CD14-positive monocyte (primary cell): ENCODE measurements at regions not wholly inside any gene's neighbourhood (a gene's known extent, or its start where the extent isn't known, plus 50 kb on each side); places are given as distances from the start of the nearest gene placed in this dataset.

Source experiments
- DNase-seq, 3 donors: peaks; one replicate each; pipeline ENCODE4 v3.0.0-alpha.2; 2011 to 2022
- H2AFZ ChIP-seq: 2 replicates; pipeline ENCODE4 v1.6.0; 2012; ENCODE audit warnings: mild to moderate bottlenecking, low read depth, low read length, inconsistent platforms; ENCODE audit not compliant: insufficient read depth, poor library complexity, severe bottlenecking
- H3K27ac ChIP-seq, 2 donors: 1 replicate in 1 of 2; 2 replicates in 1 of 2; pipeline ENCODE4 v1.5.1; 2012 to 2013; ENCODE audit warnings: low read length in 2 of 2, control low read depth in 1 of 2, inconsistent platforms in 1 of 2, low read depth in 1 of 2, mild to moderate bottlenecking in 1 of 2
- H3K27me3 ChIP-seq, 2 donors: one replicate each; pipeline versions ENCODE4 v1.6.0 to v1.6.1; 2011 to 2013; ENCODE audit warnings: low read length in 2 of 2; ENCODE audit not compliant: control insufficient read depth in 2 of 2, insufficient read depth in 2 of 2
- H3K36me3 ChIP-seq, 2 donors: replicated peaks in 1 of 2; 1 replicate in 1 of 2; 2 replicates in 1 of 2; pipeline versions ENCODE4 v1.5.1 to v1.6.1; 2012 to 2013; ENCODE audit warnings: low read length in 2 of 2, control low read depth in 1 of 2, inconsistent platforms in 1 of 2, mild to moderate bottlenecking in 1 of 2; ENCODE audit not compliant: insufficient read depth in 2 of 2, control insufficient read depth in 1 of 2
- H3K4me1 ChIP-seq, 2 donors: 1 replicate in 1 of 2; 2 replicates in 1 of 2; pipeline versions ENCODE4 v1.5.1 to v1.6.1; 2012 to 2013; ENCODE audit warnings: low read length in 2 of 2, control low read depth in 1 of 2, inconsistent platforms in 1 of 2, mild to moderate bottlenecking in 1 of 2, moderate library complexity in 1 of 2; ENCODE audit not compliant: insufficient read depth in 2 of 2, control insufficient read depth in 1 of 2
- H3K4me2 ChIP-seq: replicated peaks from 2 replicates; pipeline ENCODE3; 2012; ENCODE audit warnings: low read length, moderate library complexity, mild to moderate bottlenecking; ENCODE audit not compliant: poor library complexity, severe bottlenecking; ENCODE audit errors: extremely low read depth
- H3K4me3 ChIP-seq, 3 experiments: fragments of 200-600 bp in 1 of 3; sonication (generic) in 1 of 3; replicated peaks in 1 of 3; 1 replicate in 2 of 3; 2 replicates in 1 of 3; pipeline ENCODE4 v1.5.1; 2011 to 2013; ENCODE audit warnings: low read length in 3 of 3, mild to moderate bottlenecking in 3 of 3, control low read depth in 2 of 3, low read depth in 2 of 3, inconsistent platforms in 1 of 3, moderate library complexity in 1 of 3
- H3K79me2 ChIP-seq: 2 replicates; pipeline ENCODE4 v1.6.0; 2012; ENCODE audit warnings: mild to moderate bottlenecking, control low read depth, inconsistent platforms, low read length, moderate library complexity; ENCODE audit not compliant: insufficient read depth
- H3K9ac ChIP-seq: 2 replicates; pipeline ENCODE4 v1.6.0; 2017; ENCODE audit warnings: low read length, mild to moderate bottlenecking; ENCODE audit not compliant: insufficient read depth, poor library complexity, severe bottlenecking
- H3K9me3 ChIP-seq, 2 donors: replicated peaks in 1 of 2; 1 replicate in 1 of 2; 2 replicates in 1 of 2; pipeline versions ENCODE4 v1.5.1 to v1.6.1; 2012 to 2013; ENCODE audit warnings: low read length in 2 of 2, control low read depth in 1 of 2; ENCODE audit not compliant: control insufficient read depth in 1 of 2, insufficient read depth in 1 of 2
- H4K20me1 ChIP-seq: 2 replicates; pipeline ENCODE4 v1.6.0; 2012; ENCODE audit warnings: mild to moderate bottlenecking, low read length, control low read depth, moderate library complexity; ENCODE audit not compliant: insufficient read depth
- H3K27ac Mint-ChIP-seq, 7 donors: one replicate each; pipeline ENCODE4 v1.8.0; 2020; ENCODE audit warnings: mild to moderate bottlenecking in 7 of 7, mixed read lengths in 7 of 7, moderate library complexity in 6 of 7, inconsistent platforms in 2 of 7
- H3K27me3 Mint-ChIP-seq, 3 donors: one replicate each; pipeline ENCODE4 v1.8.0; 2021 to 2022; ENCODE audit warnings: low read depth in 3 of 3, mild to moderate bottlenecking in 3 of 3, mixed read lengths in 3 of 3, moderate library complexity in 3 of 3, inconsistent platforms in 1 of 3
- H3K36me3 Mint-ChIP-seq, 2 donors: one replicate each; pipeline ENCODE4 v1.8.0; 2020; ENCODE audit warnings: mixed read lengths in 2 of 2, inconsistent platforms in 1 of 2, mild to moderate bottlenecking in 1 of 2
- H3K4me1 Mint-ChIP-seq: one replicate; pipeline ENCODE4 v1.8.0; 2020; ENCODE audit warnings: mild to moderate bottlenecking, mixed read lengths
- H3K4me3 Mint-ChIP-seq, 2 donors: one replicate each; pipeline ENCODE4 v1.8.0; 2020; ENCODE audit warnings: mild to moderate bottlenecking in 2 of 2, mixed read lengths in 2 of 2, moderate library complexity in 1 of 2
- H3K9me3 Mint-ChIP-seq, 7 donors: one replicate each; pipeline ENCODE4 v1.8.0; 2020 to 2022; ENCODE audit warnings: mixed read lengths in 7 of 7, mild to moderate bottlenecking in 6 of 7, moderate library complexity in 6 of 7, inconsistent platforms in 2 of 7
- CTCF ChIP-seq: fragments of 200-600 bp; IDR thresholded peaks from one replicate; pipeline ENCODE4 v1.8.0; 2022; ENCODE audit warnings: antibody characterized with exemption, mild to moderate bottlenecking
- WGBS: methylation state at CpG from one replicate; pipeline ENCODE4 v1.1.5; 2013; ENCODE audit warnings: missing lambda C conversion rate; ENCODE audit not compliant: insufficient coverage; 5-methylcytosine and 5-hydroxymethylcytosine counted together
- intact Hi-C, 2 donors: fragments of 100-400 bp; cut with micrococcal nuclease; formaldehyde crosslinking; loops; one replicate each; pipeline versions ENCODE4 v1.15.0 to v1.15.1; 2023

GRCh38 chr2:189231719-189232323 lies 52.3 kb upstream of the COL5A2 start:
- no peak overlapping the region for H3K4me2 ChIP-seq
- H3K36me3 ChIP-seq: no peaks in the 10 kb centered on the region
- intact Hi-C loops: no loop called here
- H3K27ac ChIP-seq: no peak overlapping the region
- Mint-ChIP-seq H3K36me3 (no peaks in the 10 kb centered on the region), H3K4me3 (no peak overlapping the region), H3K4me1 (no peaks in the 10 kb centered on the region), H3K27me3 (peaks cover 0 to 2% (median 0%) of the 10 kb centered on the region in 3 donors), H3K9me3 (no peaks in the 10 kb centered on the region), H3K27ac (no peak overlapping the region)
- H3K4me1 ChIP-seq: no peaks in the 10 kb centered on the region
- no peak overlapping the region for H3K9ac ChIP-seq
- H4K20me1 ChIP-seq: no peaks in the 10 kb centered on the region
- no peak for TF ChIP-seq CTCF
- H3K79me2 ChIP-seq: no peaks in the 10 kb centered on the region
- WGBS: 81% methylated on average over 2 of the region's 3 CpGs
- H3K4me3 ChIP-seq: no peak overlapping the region
- H3K9me3 ChIP-seq: no peaks in the 10 kb centered on the region
- H3K27me3 ChIP-seq: no peaks in the 10 kb centered on the region
- H2AFZ ChIP-seq: no peak overlapping the region
- DNase-seq: no peak

- Mint-ChIP-seq H3K4me3 (no peak overlapping the region), H3K27ac (no peak overlapping the region), H3K9me3 (no peaks in the 10 kb centered on the region), H3K4me1 (no peaks in the 10 kb centered on the region), H3K36me3 (no peaks in the 10 kb centered on the region), H3K27me3 (peaks cover 0 to 2% (median 0%) of the 10 kb centered on the region in 3 donors)
- Histone ChIP-seq H2AFZ (no peak overlapping the region), H3K9me3 (no peaks in the 10 kb centered on the region), H3K4me1 (no peaks in the 10 kb centered on the region), H3K9ac (no peak overlapping the region), H3K36me3 (no peaks in the 10 kb centered on the region), H4K20me1 (no peaks in the 10 kb centered on the region), H3K4me3 (no peak overlapping the region), H3K79me2 (no peaks in the 10 kb centered on the region), H3K27ac (no peak overlapping the region), H3K4me2 (no peak overlapping the region), H3K27me3 (no peaks in the 10 kb centered on the region)
- no peak for DNase-seq
- intact Hi-C loops: no loop called here
- TF ChIP-seq CTCF: no peak
Observed at GRCh38 chr2:189232759-189233406, 53.3 kb upstream of the COL5A2 start.
